HG02852 (cell line): ENCODE measurements at regions not wholly inside any gene's neighbourhood (a gene's known extent, or its start where the extent isn't known, plus 50 kb on each side); places are given as distances from the start of the nearest gene placed in this dataset.
"Not testable (repeated sequence)": the region's sequence is repeated elsewhere in the genome, so short reads cannot be mapped to it uniquely, and the experiment has no call there.

ENCODE experiments used
- ATAC-seq: cut with Tn5 transposase; IDR thresholded peaks from one replicate; pipeline ENCODE4 v1.9.1; 2021; ENCODE audit warnings: mild to moderate bottlenecking, moderate library complexity; ENCODE audit not compliant: unreplicated experiment

DNA sequence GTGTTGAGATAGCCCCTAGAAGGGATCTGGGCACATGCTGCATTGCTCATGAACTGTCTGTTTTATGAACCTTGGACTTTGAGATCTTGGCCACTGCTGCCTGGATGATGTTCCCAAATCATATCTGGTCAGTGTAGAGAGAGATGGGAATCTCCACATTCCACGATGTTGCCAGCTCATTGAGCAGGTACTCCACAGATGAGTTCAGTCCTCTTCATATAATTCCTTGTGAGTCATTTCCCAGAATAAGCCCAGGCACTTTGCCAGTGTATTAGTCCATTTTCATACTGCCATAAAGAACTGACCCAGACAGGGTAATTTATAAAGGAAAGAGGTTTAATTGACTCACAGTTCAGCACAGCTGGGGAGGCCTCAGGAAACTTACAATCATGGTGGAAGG lies 254.0 kb upstream of the RUNX1 start:
- no peak for ATAC-seq

DNA sequence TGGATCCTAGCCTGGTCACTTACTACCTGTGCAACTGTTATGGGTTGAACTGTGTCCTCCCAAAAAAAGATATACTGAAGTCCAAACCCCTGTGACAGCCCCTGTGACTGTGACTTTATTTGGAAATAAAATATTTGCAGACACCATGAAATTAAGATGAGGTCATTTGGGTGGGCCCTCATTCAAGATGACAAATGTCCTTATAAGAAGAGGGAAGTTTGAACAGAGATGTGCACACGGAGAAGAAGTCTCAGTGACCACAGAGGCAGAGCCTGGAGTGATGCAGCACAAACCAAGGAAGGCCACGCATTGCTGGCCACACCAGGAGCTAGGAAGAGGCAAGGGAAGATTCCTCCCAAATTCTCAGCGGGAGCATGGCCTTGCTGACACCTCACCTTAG lies 249.7 kb upstream of the RUNX1 start:
- no peak for ATAC-seq

DNA sequence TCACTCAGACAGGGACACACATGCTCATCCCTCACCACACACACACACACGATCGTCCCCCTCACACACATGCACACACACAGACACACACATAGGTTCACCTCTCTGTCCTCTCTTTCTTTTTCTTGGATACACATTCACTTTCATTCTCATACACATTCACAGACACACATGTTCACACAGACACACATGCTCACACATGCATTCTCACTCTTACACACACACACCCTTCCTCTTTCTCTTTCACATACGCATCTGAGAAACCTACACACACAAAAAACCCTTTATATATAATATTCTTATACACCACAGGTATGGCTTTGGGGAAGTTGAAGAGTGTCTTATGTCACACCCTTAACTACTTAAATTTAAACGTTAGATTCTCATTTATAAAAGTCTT lies 248.6 kb upstream of the RUNX1 start:
- ATAC-seq: no peak

DNA sequence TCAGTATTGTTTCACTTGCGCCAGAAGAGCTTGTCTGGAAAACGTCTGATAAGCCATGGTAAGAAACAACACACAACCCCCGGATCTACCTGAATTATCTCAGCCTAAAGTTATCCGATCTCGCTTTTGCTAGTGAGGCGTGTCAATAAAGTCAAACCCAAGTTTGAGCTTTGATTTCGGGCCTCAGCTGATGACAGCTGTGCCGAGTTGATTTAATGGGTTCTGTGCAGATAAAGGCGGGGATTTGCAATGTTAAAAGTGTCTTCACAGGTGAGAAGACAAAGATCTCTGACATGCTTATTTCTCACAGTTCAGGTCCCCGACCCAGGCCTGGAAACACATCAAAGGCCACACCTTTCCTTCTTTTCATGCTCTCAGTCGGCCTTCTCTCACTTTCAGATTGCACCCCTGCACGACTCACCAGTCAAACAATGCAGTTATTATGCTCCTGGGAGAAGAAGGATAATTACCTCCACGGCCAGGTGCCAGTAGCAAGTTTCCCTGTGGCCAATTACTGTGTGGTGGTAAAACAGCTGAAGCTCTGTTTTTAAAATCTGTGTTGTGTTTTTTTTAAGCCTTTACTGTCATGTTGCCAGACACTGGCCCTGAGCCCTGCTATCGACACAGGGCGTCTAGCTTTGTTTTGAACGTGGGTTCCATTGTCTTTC lies 245.3 kb upstream of the RUNX1 start:
- no peak for ATAC-seq

DNA sequence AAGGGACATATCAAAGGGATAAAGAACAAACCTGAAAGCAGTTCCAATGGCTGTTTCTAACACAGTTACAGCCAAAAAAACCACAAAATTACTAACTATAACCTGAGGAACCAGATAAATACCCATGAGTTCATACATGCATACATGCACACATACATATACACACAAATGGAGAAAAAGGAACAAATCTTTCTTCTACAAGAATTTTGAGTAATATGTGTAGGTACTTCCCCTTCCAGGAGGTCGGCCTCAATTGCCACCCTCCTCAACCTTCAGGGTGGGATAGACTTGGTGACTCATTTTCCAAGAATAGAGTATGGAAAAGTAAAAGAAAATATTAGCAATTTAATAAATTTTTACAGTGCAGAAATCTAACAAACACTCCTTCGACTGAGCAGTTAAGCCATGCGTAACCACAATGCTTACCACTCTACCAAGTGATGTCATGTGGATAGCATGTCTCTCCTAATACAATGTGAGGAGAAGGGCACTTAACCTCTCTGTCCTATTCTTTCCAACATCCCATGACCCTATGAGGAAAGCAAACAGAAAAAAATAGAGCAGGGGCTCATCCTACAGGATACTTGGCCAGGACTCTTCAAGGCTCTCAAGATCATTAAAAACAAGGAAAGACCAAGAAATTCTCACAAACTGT lies 243.0 kb upstream of the RUNX1 start:
- no peak for ATAC-seq

DNA sequence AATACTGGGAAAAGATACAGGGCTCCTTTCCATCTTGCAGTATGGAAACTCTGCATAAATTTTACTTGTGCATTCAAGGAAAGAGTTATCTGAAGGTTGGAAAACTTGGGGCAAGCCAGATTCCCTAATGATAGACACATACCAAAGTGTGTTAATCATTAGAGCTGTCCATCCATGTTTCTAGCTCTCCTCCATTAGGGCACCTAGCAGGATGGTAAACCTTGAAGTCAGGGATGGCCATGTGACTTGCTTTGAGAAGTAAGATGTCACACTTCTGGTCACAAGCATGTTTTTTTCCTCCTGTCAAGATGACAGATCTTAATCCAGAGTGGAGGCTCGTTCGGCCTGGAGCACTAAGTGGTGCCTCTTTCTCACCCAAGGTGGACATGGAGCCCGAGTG lies 241.9 kb upstream of the RUNX1 start:
- no peak for ATAC-seq

DNA sequence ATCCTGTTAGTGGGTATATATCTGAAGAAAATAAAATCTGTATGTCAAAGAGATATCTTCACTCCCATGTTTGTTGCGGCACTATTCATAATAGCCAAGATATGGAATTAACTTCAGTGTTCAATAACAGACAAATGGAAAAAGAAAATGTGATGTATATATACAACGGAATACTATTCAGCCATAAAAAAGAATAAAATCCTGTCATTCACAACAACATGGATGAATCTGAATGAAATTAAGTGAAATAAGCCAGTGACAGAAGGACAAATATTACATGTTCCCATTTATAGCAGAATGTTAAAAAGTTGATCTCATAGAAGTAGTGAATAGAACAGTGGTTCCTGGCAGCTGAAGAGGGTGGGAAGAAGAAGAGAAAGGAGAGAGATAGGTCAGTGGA lies 239.1 kb upstream of the RUNX1 start:
- ATAC-seq: no peak

DNA sequence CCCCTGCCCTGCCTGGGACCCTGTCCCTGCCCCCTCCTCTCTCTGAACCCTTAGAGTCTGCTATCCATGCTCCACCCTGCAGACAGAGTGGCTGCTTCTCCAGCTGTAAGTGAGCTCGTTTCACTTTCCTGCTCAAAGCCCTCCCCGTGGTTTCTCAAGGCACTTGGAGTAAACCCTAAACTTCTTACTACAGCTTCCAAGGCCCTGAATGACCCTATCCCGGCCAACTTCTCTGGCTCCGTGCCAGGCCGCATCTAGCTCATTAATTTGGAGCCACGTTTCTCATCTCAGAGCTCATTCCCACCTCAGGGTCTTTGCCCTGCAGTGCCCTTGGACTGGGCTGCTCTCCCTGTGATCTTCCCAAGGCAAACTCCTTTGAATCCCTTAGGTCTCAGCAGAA lies 235.1 kb upstream of the RUNX1 start:
- ATAC-seq: no peak

DNA sequence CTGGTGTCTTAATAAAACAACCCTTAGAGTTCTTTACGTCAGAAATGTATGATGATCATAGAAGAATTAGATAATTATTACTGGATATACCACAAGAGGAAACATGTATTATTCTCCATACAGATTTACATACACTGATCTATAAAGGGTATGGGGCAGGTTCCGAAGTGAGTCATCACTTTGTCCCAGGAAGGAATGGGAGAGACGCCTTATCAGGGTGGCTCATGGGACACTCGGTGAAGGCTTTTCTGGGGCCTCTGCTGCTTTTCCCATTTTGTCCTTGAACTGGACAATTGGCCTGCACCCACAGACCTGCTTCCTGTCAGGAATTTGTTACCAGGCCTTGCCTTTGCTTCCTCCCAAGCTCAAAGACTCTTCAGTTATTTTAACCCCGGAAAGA lies 233.8 kb upstream of the RUNX1 start:
- ATAC-seq: no peak

DNA sequence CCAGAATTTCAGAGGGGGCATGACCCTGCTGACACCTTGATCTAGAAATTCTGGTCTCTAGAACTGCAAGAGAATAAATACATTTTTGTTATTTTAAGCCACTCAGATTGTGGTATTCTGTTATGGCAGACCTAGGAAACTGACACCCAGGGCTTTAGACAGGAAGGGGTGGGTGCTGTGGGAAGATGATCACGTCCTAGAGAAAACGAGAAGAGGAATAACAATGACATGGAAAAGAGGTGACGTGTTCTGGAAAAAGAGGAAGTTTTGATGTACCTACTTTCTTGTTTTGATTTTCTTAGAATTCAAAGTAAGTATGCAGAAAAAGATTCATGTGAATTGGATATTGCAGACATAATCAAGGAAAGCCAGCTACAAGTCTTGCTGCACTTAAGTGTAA lies 232.9 kb upstream of the RUNX1 start:
- ATAC-seq: no peak

DNA sequence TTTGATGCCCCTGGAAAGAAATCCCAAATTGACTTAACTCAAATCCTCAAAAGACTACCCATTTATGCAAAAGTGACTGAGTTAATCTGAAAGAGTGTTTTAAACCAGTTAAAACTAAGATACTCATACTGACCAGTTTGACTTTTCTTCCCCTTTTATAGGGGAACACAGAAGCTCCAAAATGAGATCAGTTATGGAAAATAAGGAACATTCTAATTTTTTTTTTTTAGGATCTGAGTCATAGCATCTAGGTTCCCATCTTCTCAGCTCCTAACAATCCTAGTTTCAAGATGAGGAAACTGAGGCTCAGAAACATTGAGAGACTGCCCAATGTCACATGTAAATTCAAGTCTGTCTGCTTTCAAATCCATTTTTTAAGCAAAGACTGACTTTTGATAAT lies 231.1 kb upstream of the RUNX1 start:
- ATAC-seq: no peak

DNA sequence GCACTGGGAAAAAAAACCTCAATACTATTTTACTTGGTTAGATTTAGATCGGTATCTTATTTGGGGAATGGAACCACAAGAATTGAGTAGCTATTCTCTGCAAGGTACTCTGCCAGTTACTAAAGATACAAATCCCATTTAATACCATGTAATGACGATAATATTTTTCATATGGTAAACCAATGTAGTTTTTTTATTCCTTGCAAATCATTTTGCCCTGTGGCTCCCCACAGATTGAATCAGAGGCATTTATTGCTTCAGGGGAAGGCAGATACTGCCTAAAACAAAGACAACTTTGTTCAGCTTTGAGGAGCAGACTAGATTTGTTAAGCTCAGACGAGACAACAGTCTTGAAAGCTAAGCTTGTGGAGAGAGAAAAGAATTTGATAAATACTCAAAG lies 226.7 kb upstream of the RUNX1 start:
- ATAC-seq: no peak

DNA sequence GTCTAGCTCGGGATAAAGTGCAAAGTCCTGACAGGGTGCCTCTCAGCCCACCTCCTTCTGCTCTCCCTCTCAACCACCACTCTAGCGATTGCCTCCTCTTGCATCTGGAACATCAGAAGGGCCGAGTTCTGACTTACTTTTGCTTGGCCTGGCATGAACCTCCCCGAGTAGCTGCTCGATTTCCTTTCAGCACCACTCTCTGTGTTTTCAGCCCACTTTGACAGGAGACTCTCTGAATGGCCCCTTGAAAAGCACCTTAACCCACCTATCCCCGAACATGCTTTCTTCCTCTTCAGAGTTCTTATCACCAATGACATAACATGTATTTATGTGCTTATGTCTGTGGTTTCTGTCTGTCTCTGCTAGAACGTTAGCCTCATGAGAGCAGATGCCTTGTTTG lies 225.8 kb upstream of the RUNX1 start:
- no peak for ATAC-seq

DNA sequence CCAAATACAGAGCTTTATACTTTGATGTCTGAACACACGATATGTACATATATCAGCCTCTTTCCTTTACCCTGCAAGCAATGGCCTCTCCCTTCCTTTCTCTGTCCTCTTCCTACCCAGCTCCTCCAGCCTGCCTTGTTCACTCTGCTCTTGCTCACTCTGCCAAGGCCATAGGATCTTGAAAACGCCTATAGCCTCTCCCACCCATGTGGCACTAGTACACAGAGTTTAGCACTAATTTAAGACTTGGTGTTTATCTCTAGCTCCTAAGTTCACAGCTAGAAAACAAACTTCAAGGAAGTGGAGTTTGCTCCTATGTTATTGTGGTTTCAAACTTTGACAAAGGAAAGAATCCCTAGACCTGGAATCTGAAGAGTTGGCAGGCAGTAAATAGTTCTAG lies 225.0 kb upstream of the RUNX1 start:
- ATAC-seq: no peak

DNA sequence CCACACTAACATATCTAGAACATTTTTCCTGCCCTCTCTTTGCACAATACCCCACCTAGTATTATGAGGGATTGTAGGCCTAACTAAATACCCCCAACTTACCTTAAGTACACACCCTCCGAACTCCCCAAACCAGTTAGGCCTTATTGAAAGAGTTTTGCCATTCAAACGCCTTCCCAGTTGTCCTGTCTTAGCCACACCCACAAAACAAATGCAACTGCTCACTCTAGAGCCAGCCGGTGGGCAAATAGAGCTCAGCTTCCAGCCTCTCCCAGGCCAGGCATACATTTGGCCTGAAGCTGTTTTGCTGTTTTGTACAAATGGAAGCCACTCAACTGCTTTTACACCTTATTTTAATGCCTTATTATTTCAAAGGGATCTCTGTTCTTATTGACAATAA lies 224.2 kb upstream of the RUNX1 start:
- ATAC-seq: no peak

DNA sequence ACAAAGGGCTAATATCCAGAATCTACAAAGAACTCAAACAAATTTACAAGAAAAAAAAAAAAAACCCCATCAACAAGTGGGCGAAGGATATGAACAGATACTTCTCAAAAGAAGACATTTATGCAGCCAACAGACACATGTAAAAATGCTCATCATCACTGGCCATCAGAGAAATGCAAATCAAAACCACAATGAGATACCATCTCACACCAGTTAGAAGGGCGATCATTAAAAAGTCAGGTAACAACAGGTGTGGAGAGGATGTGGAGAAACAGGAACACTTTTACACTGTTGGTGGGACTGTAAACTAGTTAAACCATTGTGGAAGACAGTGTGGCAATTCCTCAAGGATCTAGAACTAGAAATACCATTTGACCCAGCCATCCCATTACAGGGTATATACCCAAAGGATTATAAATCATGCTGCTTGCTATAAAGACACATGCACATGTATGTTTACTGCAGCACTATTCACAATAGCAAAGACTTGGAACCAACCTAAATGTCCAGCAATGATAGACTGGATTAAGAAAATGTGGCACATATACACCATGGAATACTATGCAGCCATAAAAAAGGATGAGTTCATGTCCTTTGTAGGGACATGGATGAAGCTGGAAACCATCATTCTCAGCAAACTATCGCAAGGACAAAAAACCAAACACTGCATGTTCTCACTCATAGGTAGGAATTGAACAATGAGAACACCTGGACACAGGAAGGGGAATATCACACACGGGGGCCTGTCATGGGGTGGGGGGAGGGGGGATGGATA lies 222.4 kb upstream of the RUNX1 start:
- ATAC-seq: not testable (repeated sequence)

DNA sequence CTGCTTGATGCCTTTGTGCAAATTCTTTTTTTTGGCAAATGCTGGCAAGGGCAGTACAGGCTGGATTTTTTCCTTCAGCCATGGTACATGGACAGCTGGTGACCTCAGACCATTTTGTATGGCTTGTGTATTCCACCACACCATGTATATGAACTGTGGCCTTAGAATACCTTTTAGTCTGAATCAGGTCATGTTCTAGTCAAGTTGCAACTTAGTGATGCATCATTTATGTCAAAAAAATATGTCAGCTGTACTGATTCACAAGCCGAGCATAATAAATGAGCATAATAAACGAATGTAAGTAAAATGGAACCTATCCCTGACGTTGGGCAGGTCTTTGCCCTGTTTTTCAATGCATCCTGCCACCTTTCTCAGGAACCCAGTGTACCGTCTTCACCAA lies 219.7 kb upstream of the RUNX1 start:
- no peak for ATAC-seq

DNA sequence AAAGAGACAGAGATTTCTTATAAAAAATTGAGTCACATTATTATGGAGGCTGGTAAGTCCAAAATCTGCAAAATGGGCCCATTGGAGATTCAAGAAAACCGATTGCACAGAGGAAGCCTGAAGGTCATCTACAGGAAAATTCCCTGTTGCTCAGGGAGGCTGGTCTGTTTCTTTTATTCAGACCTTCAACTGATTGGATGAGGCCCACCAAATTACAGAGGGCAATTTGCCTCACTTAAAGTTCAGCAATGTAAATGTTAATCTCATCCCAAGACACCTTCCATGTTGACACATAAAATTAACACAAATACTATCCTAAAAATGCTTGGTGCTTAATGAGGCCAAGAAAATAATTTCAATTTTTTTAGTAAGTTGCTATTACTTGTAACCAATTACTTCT lies 219.2 kb upstream of the RUNX1 start:
- no peak for ATAC-seq

DNA sequence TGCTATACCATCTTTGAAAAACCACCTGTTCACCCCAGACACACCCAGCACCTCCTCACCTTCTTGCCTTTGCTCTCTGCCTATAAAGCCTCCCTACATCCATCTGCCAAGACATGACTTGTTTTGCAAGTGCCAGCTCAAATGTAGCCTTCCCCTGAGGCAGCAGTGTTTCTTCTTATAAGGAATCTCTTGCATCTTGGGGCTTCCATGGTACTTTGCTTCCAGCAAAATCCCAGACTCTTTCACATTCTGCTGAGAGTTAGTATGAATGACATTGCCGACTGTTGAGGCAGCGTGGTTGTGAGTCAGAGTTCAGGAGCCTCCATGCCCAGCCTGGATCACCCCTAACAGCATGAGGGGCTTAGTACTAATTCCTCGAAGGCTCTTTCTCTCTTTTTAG lies 217.4 kb upstream of the RUNX1 start:
- no peak for ATAC-seq

DNA sequence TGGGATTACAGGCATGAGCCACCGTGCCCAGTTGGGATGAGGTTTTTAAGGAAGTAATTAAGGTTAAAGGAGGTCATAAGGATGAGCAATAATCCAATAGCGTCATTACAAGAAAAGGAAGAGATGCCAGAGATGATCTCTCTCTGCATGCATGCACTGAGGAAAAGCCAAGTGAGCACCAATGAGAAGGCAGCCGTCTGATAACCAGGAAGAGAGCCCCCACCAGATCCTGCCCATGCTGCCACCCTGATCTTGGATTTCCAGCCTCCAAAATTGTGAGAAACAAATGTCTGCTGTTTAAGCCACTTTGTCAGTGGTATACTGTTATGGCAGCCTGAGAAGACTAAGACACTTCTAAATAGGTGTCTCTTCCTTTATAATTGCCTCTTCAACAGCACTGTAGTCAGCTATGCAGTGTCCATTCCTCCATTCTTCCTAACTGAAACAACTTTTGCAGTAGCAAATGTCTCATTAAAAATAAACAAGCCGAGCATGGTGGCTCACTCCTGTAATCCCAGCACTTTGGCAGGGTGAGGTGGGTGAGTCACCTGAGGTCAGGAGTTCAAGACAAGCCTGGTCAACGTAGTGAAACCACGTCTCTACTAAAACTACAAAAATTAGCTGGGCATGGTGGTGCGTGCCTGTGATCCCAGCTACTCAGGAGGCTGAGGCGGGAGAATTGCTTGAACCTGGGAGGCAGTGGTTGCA lies 216.2 kb upstream of the RUNX1 start:
- no peak for ATAC-seq

DNA sequence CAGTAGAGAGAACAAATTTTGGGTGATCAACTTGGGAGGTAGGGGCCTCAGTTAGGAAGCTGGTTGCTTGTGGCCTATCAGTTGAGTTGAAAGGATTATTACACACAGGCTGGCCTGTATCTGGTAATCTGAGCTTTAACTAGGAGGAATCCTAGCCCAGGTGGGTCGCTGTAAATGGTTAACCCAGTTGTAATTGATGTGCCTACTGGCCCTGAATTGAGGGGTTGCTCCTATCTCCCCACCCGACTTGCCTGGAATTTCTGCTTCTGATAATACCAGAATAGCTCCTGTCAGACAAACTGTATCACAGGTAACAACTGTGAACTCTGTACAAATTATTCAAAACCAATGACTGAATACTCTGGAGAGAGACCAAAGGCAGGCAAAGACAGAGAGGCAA lies 210.4 kb upstream of the RUNX1 start:
- no peak for ATAC-seq

DNA sequence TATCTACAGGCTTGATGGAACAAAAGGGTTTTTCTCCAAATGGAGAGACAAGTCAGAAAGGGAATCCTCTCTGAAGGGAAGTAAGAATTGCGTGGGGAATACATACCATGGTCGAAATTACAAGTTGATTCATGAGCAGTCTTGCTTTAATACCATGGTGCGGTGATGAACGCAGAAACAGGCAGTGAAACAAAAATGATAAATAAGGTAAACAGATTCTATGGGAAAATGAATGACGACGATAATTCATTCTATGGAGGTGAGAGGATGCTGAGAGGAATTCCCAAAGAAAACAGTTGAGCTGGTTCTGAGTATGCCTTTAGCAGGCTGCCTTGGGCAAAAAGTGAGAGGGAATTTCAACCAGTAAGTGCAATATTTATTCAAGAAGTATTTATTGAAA lies 209.4 kb upstream of the RUNX1 start:
- no peak for ATAC-seq
